ENCODE measurements at regions not wholly inside any gene's neighbourhood (a gene's known extent, or its start where the extent isn't known, plus 50 kb on each side); places are given as distances from the start of the nearest gene placed in this dataset.
"Not testable (repeated sequence)": the region's sequence is repeated elsewhere in the genome, so short reads cannot be mapped to it uniquely, and the experiment has no call there.

DNA sequence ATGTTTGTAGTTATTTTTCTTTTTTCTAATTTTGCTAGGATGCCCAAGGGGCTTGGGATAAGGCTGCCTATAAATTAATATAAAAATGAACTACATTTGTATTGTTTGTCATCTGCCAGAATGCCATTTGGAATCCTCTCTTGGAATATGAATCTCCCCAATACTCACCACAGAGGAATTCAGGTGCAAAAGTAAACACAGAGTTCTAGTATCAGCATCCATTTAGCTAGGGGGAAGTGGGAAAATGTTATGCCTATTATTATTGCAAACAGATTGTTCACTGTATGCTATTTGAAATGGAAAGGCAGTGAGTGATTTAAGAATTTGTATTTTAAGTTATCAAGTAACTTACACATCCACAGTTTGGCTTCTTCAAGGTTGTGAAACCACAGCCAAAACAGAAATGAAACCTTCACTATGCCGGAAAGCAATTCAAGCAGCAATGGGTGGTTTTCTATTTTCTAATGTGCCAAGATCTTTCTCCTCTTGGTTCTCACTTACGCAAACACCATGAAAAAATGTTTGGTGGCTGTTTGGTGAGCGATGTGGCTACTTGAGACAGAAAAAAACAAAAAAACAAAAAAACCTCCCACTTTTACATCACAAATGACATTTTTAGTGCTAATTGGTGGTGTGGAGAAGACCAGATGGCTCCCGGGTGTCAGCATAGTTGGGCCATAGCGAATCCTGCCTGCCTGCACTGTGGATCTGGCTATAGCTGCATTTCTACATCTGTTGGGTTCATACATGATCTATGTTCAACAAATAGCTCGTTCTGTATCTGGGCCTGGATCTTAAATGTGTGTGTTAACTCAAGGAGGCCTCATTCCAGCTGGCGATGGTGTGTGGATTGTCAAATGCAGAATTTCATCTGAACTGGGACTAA, 200.8 kb upstream of the GIMD1 start:
- H3K4me1 ChIP-seq (ENCODE audit: insufficient read depth, low read length): no peaks in the 10 kb centered on the region
- CTCF ChIA-PET: no interaction called here
- TF ChIP-seq, protein P1, sequence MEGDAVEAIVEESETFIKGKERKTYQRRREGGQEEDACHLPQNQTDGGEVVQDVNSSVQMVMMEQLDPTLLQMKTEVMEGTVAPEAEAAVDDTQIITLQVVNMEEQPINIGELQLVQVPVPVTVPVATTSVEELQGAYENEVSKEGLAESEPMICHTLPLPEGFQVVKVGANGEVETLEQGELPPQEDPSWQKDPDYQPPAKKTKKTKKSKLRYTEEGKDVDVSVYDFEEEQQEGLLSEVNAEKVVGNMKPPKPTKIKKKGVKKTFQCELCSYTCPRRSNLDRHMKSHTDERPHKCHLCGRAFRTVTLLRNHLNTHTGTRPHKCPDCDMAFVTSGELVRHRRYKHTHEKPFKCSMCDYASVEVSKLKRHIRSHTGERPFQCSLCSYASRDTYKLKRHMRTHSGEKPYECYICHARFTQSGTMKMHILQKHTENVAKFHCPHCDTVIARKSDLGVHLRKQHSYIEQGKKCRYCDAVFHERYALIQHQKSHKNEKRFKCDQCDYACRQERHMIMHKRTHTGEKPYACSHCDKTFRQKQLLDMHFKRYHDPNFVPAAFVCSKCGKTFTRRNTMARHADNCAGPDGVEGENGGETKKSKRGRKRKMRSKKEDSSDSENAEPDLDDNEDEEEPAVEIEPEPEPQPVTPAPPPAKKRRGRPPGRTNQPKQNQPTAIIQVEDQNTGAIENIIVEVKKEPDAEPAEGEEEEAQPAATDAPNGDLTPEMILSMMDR (IDR thresholded peaks at IDR 0.05): no peak
- no peaks in the 10 kb centered on the region for H3K27me3 Mint-ChIP-seq
- intact Hi-C loops (cut with DNase I, micrococcal nuclease): no loop called here
- H3K27me3 ChIP-seq (ENCODE audit: control insufficient read depth in 1 of 2, insufficient read depth in 2 of 2, low read length in 2 of 2): no peaks in the 10 kb centered on the region
- no peak overlapping the region for H3K27ac Mint-ChIP-seq
- POLR2A ChIA-PET: no interaction called here
- no peaks in the 10 kb centered on the region for H3K4me1 Mint-ChIP-seq (ENCODE audit: low read depth)
- H3K36me3 Mint-ChIP-seq (ENCODE audit: low read depth): no peaks in the 10 kb centered on the region
- no peak overlapping the region for H3K27ac ChIP-seq (ENCODE audit: low read depth in 1 of 2, low read length in 2 of 2)
- H3K4me3 Mint-ChIP-seq: no peak overlapping the region
- H3K9me3 Mint-ChIP-seq: peaks cover 3% of the 10 kb centered on the region
- DNase-seq (no peak), ATAC-seq (ENCODE audit: poor library complexity) (no peak)
- no peaks in the 10 kb centered on the region for H3K9me3 ChIP-seq (ENCODE audit: control insufficient read depth in 1 of 2, insufficient read depth in 1 of 2, low read length in 2 of 2)
- no peak overlapping the region for H3K4me3 ChIP-seq (ENCODE audit: low read length)
- no peaks in the 10 kb centered on the region for H3K36me3 ChIP-seq (ENCODE audit: insufficient read depth, low read length)

DNA sequence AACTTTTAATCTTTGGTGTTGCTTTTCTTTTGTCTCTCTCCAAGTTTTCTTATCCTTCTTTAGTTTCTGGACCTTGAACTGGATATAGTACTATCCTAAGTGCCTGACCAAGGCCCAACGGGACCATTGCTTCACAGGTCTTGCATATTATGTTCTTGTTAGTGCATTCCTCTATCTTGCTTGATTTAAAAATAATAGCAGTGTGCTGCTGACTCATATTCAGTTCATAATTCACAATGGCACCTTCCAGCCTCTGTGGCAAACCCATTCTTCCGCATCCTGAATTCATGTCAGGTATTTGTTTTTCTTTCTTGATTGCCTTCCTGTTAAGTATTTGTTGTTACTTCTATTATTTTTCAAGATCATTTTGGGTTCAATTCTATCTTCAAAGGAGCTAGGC, 197.1 kb upstream of the GIMD1 start:
- Mint-ChIP-seq H3K9me3 (peaks cover 5% of the 10 kb centered on the region), H3K4me1 (ENCODE audit: low read depth) (no peaks in the 10 kb centered on the region), H3K4me3 (no peak overlapping the region), H3K27me3 (no peaks in the 10 kb centered on the region), H3K36me3 (ENCODE audit: low read depth) (no peaks in the 10 kb centered on the region), H3K27ac (no peak overlapping the region)
- Histone ChIP-seq H3K4me3 (ENCODE audit: low read length) (no peak overlapping the region), H3K27ac (ENCODE audit: low read depth in 1 of 2, low read length in 2 of 2) (no peak overlapping the region), H3K4me1 (ENCODE audit: insufficient read depth, low read length) (no peaks in the 10 kb centered on the region), H3K9me3 (ENCODE audit: control insufficient read depth in 1 of 2, insufficient read depth in 1 of 2, low read length in 2 of 2) (no peaks in the 10 kb centered on the region), H3K27me3 (ENCODE audit: control insufficient read depth in 1 of 2, insufficient read depth in 2 of 2, low read length in 2 of 2) (no peaks in the 10 kb centered on the region), H3K36me3 (ENCODE audit: insufficient read depth, low read length) (no peaks in the 10 kb centered on the region)
- CTCF ChIA-PET: no interaction called here
- ATAC-seq (ENCODE audit: poor library complexity) (no peak), DNase-seq (no peak)
- intact Hi-C loops (cut with DNase I, micrococcal nuclease): no loop called here
- TF ChIP-seq, protein P1 (IDR thresholded peaks at IDR 0.05): no peak
- POLR2A ChIA-PET: interaction anchor here (0.6 kb wide), 1 partner anchor 11 kb away, joined by 3 read pairs; no protein-coding TSS in a partner anchor

DNA sequence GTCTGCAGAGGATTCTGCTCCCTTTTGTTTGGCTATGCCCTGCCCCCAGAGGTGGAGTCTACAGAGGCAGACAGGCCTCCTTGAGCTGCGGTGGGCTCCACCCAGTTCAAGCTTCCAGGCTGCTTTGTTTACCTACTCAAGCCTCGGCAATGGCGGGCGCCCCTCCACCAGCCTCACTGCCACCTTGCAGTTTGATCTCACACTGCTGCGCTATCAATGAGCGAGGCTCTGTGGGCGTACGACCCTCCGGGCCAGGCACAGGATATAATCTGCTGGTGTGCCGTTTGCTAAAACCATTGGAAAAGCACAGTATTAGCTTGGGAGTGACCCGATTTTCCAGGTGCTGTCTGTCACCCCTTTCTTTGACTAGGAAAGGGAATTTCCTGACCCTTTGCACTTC, 195.1 kb upstream of the GIMD1 start:
- H3K9me3 ChIP-seq (ENCODE audit: control insufficient read depth in 1 of 2, insufficient read depth in 1 of 2, low read length in 2 of 2); H3K9me3 Mint-ChIP-seq; CTCF ChIA-PET; H3K36me3 ChIP-seq (ENCODE audit: insufficient read depth, low read length); DNase-seq; H3K4me1 Mint-ChIP-seq (ENCODE audit: low read depth); POLR2A ChIA-PET; intact Hi-C loops (cut with DNase I, micrococcal nuclease); H3K27ac ChIP-seq (ENCODE audit: low read depth in 1 of 2, low read length in 2 of 2); H3K27me3 ChIP-seq (ENCODE audit: control insufficient read depth in 1 of 2, insufficient read depth in 2 of 2, low read length in 2 of 2); ATAC-seq (ENCODE audit: poor library complexity); H3K4me1 ChIP-seq (ENCODE audit: insufficient read depth, low read length); H3K27me3 Mint-ChIP-seq; H3K36me3 Mint-ChIP-seq (ENCODE audit: low read depth); H3K4me3 Mint-ChIP-seq; H3K27ac Mint-ChIP-seq; H3K4me3 ChIP-seq (ENCODE audit: low read length): not testable (repeated sequence)

DNA sequence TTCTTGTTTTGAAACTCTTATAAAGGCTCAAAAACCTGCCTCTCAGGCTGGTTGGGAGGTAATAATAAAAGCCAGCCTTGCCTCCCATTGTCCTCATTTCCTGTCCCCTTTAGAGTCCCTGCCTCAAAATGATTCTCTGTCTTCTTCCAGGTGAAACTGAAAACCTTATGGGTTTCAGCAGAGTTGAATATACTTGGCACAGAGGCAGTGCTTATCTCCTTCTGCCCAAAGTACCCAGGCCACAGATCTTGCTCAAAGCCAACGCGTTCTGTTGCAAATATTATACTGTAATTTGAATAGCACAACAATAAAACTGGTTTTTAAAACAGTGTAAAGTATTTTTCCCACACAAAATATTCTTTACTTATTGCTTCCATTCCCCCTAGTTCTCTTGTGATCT, 183.1 kb upstream of the GIMD1 start:
- no peaks in the 10 kb centered on the region for H3K9me3 ChIP-seq (ENCODE audit: control insufficient read depth in 1 of 2, insufficient read depth in 1 of 2, low read length in 2 of 2)
- ChIA-PET POLR2A (no interaction called here), CTCF (no interaction called here)
- Mint-ChIP-seq H3K27me3 (no peaks in the 10 kb centered on the region), H3K9me3 (peaks cover 11% of the 10 kb centered on the region), H3K4me1 (ENCODE audit: low read depth) (no peaks in the 10 kb centered on the region), H3K4me3 (no peak overlapping the region), H3K27ac (no peak overlapping the region), H3K36me3 (ENCODE audit: low read depth) (no peaks in the 10 kb centered on the region)
- H3K4me3 ChIP-seq (ENCODE audit: low read length): no peak overlapping the region
- H3K27me3 ChIP-seq (ENCODE audit: control insufficient read depth in 1 of 2, insufficient read depth in 2 of 2, low read length in 2 of 2): no peaks in the 10 kb centered on the region
- no peak overlapping the region for H3K27ac ChIP-seq (ENCODE audit: low read depth in 1 of 2, low read length in 2 of 2)
- H3K36me3 ChIP-seq (ENCODE audit: insufficient read depth, low read length): no peaks in the 10 kb centered on the region
- intact Hi-C loops (cut with DNase I, micrococcal nuclease): no loop called here
- DNase-seq (no peak), ATAC-seq (ENCODE audit: poor library complexity) (no peak)
- H3K4me1 ChIP-seq (ENCODE audit: insufficient read depth, low read length): no peaks in the 10 kb centered on the region
- TF ChIP-seq, protein P1 (IDR thresholded peaks at IDR 0.05): no peak
